ENCODE measurements at regions not wholly inside any gene's neighbourhood (a gene's known extent, or its start where the extent isn't known, plus 50 kb on each side); places are given as distances from the start of the nearest gene placed in this dataset.

- DNase-seq (ENCODE audit: low read depth in 2 of 2): no peak
- H4K20me1 ChIP-seq (ENCODE audit: control insufficient read depth, extremely low read depth, insufficient read depth, low read length): no peaks in the 10 kb centered on the region
- H3K36me3 ChIP-seq (ENCODE audit: control insufficient read depth, insufficient read depth, low read length): no peaks in the 10 kb centered on the region
- TF ChIP-seq EZH2 (IDR thresholded peaks at IDR 0.05; ENCODE audit: low read length, missing control alignments) (no peak), CTCF (conservative IDR thresholded peaks at IDR 0.05 in 1 of 2, IDR thresholded peaks at IDR 0.05 in 1 of 2; ENCODE audit: low read depth in 1 of 2, low read length in 2 of 2) (no peak)
- H3K79me2 ChIP-seq (ENCODE audit: control insufficient read depth, insufficient read depth, low read length): no peaks in the 10 kb centered on the region
- H2AFZ ChIP-seq (ENCODE audit: low read length): no peak overlapping the region
- no peak overlapping the region for H3K27ac ChIP-seq (ENCODE audit: insufficient read depth, low read length)
- H3K9ac ChIP-seq (ENCODE audit: insufficient read depth, low read length): no peak overlapping the region
- H3K4me2 ChIP-seq (ENCODE audit: extremely low read depth, insufficient read depth, low read length): no peak overlapping the region
- no peak overlapping the region for H3K4me3 ChIP-seq (replicated peaks in 1 of 4; ENCODE audit: control extremely low read depth in 1 of 4, insufficient read depth in 1 of 4, low read depth in 3 of 4, low read length in 4 of 4)
- H3K27me3 ChIP-seq (ENCODE audit: control insufficient read depth, insufficient read depth, low read length): no peaks in the 10 kb centered on the region
- no peaks in the 10 kb centered on the region for H3K9me3 ChIP-seq (ENCODE audit: control insufficient read depth, insufficient read depth, low read depth, low read length)
- H3K4me1 ChIP-seq (ENCODE audit: control insufficient read depth, extremely low read depth, insufficient read depth, low read length): no peaks in the 10 kb centered on the region
Observed at GRCh38 chr2:104088745-104089144, 765.2 kb upstream of the POU3F3 start.

GRCh38 chr2:104090407-104090806 is 763.5 kb upstream of the POU3F3 start:
- Histone ChIP-seq H3K79me2 (ENCODE audit: control insufficient read depth, insufficient read depth, low read length) (no peaks in the 10 kb centered on the region), H3K36me3 (ENCODE audit: control insufficient read depth, insufficient read depth, low read length) (no peaks in the 10 kb centered on the region), H3K9ac (ENCODE audit: insufficient read depth, low read length) (no peak overlapping the region), H2AFZ (ENCODE audit: low read length) (no peak overlapping the region), H3K4me3 (replicated peaks in 1 of 4; ENCODE audit: control extremely low read depth in 1 of 4, insufficient read depth in 1 of 4, low read depth in 3 of 4, low read length in 4 of 4) (no peak overlapping the region), H3K27ac (ENCODE audit: insufficient read depth, low read length) (no peak overlapping the region), H4K20me1 (ENCODE audit: control insufficient read depth, extremely low read depth, insufficient read depth, low read length) (no peaks in the 10 kb centered on the region), H3K9me3 (ENCODE audit: control insufficient read depth, insufficient read depth, low read depth, low read length) (no peaks in the 10 kb centered on the region), H3K4me1 (ENCODE audit: control insufficient read depth, extremely low read depth, insufficient read depth, low read length) (no peaks in the 10 kb centered on the region), H3K27me3 (ENCODE audit: control insufficient read depth, insufficient read depth, low read length) (no peaks in the 10 kb centered on the region), H3K4me2 (ENCODE audit: extremely low read depth, insufficient read depth, low read length) (no peak overlapping the region)
- TF ChIP-seq CTCF (conservative IDR thresholded peaks at IDR 0.05 in 1 of 2, IDR thresholded peaks at IDR 0.05 in 1 of 2; ENCODE audit: low read depth in 1 of 2, low read length in 2 of 2) (no peak), EZH2 (IDR thresholded peaks at IDR 0.05; ENCODE audit: low read length, missing control alignments) (no peak)
- no peak for DNase-seq (ENCODE audit: low read depth in 2 of 2)

- Histone ChIP-seq H3K9me3 (ENCODE audit: control insufficient read depth, insufficient read depth, low read depth, low read length) (no peaks in the 10 kb centered on the region), H4K20me1 (ENCODE audit: control insufficient read depth, extremely low read depth, insufficient read depth, low read length) (no peaks in the 10 kb centered on the region), H2AFZ (ENCODE audit: low read length) (no peak overlapping the region), H3K27ac (ENCODE audit: insufficient read depth, low read length) (no peak overlapping the region), H3K4me2 (ENCODE audit: extremely low read depth, insufficient read depth, low read length) (no peak overlapping the region), H3K4me3 (replicated peaks in 1 of 4; ENCODE audit: control extremely low read depth in 1 of 4, insufficient read depth in 1 of 4, low read depth in 3 of 4, low read length in 4 of 4) (no peak overlapping the region), H3K36me3 (ENCODE audit: control insufficient read depth, insufficient read depth, low read length) (no peaks in the 10 kb centered on the region), H3K27me3 (ENCODE audit: control insufficient read depth, insufficient read depth, low read length) (no peaks in the 10 kb centered on the region), H3K9ac (ENCODE audit: insufficient read depth, low read length) (no peak overlapping the region), H3K4me1 (ENCODE audit: control insufficient read depth, extremely low read depth, insufficient read depth, low read length) (no peaks in the 10 kb centered on the region), H3K79me2 (ENCODE audit: control insufficient read depth, insufficient read depth, low read length) (no peaks in the 10 kb centered on the region)
- no peak for DNase-seq (ENCODE audit: low read depth in 2 of 2)
- TF ChIP-seq EZH2 (IDR thresholded peaks at IDR 0.05; ENCODE audit: low read length, missing control alignments): no peak
- no peak for TF ChIP-seq CTCF (conservative IDR thresholded peaks at IDR 0.05 in 1 of 2, IDR thresholded peaks at IDR 0.05 in 1 of 2; ENCODE audit: low read depth in 1 of 2, low read length in 2 of 2)
Observed at GRCh38 chr2:104091894-104092293, 762.0 kb upstream of the POU3F3 start.

Measured in fibroblast of lung (primary cell).